Activated CD8-positive, alpha-beta memory T cell treated with anti-CD3 and anti-CD28 coated beads, Interleukin-2, amount 50 U/mL, for 1 hour (primary cell): ENCODE measurements at regions not wholly inside any gene's neighbourhood (a gene's known extent, or its start where the extent isn't known, plus 50 kb on each side); places are given as distances from the start of the nearest gene placed in this dataset.

Experiments used
- DNase-seq: peaks from one replicate; pipeline ENCODE4 v3.0.0-alpha.2; 2020; ENCODE audit errors: extremely low read depth

GRCh38 chr4:101593666-101594065, 196.9 kb upstream of the BANK1 start:
- DNase-seq: no peak

GRCh38 chr4:101584306-101584705, 206.2 kb upstream of the BANK1 start:
- DNase-seq: no peak

GRCh38 chr4:101563126-101563525, 215.8 kb upstream of the PPP3CA start:
- DNase-seq: no peak

GRCh38 chr4:101556842-101557241, 209.5 kb upstream of the PPP3CA start:
- DNase-seq: no peak

GRCh38 chr4:101555341-101555880, 208.1 kb upstream of the PPP3CA start:
- DNase-seq: no peak

- no peak for DNase-seq
Measured at GRCh38 chr4:101540336-101540735, 193.0 kb upstream of the PPP3CA start.

- no peak for DNase-seq
Measured at GRCh38 chr4:101528526-101528925, 181.2 kb upstream of the PPP3CA start.

GRCh38 chr4:101527188-101527587, 179.9 kb upstream of the PPP3CA start:
- DNase-seq: peak; percentile 27

- DNase-seq: no peak
Measured at GRCh38 chr4:101515566-101515965, 168.2 kb upstream of the PPP3CA start.

- DNase-seq: no peak
Measured at GRCh38 chr4:101515099-101515498, 167.8 kb upstream of the PPP3CA start.

- no peak for DNase-seq
Measured at GRCh38 chr4:101512416-101512815, 165.1 kb upstream of the PPP3CA start.

- no peak for DNase-seq
Measured at GRCh38 chr4:101501421-101501820, 154.1 kb upstream of the PPP3CA start.

GRCh38 chr4:101500742-101501141, 153.4 kb upstream of the PPP3CA start:
- DNase-seq: no peak

- no peak for DNase-seq
Measured at GRCh38 chr4:101475246-101475645, 127.9 kb upstream of the PPP3CA start.

- DNase-seq: no peak
Measured at GRCh38 chr4:101471201-101471600, 123.9 kb upstream of the PPP3CA start.

GRCh38 chr4:101464596-101464995, 117.3 kb upstream of the PPP3CA start:
- DNase-seq: no peak

GRCh38 chr4:101458914-101459313, 111.6 kb upstream of the PPP3CA start:
- no peak for DNase-seq

- DNase-seq: no peak
Measured at GRCh38 chr4:101458473-101458872, 111.1 kb upstream of the PPP3CA start.

GRCh38 chr4:101451086-101451485, 103.8 kb upstream of the PPP3CA start:
- DNase-seq: no peak

GRCh38 chr4:101441446-101441845, 94.1 kb upstream of the PPP3CA start:
- no peak for DNase-seq

- DNase-seq: no peak
Measured at GRCh38 chr4:101439926-101440325, 92.6 kb upstream of the PPP3CA start.

- DNase-seq: no peak
Measured at GRCh38 chr4:101421386-101421785, 74.1 kb upstream of the PPP3CA start.

- no peak for DNase-seq
Measured at GRCh38 chr4:101420661-101421060, 73.3 kb upstream of the PPP3CA start.

- no peak for DNase-seq
Measured at GRCh38 chr4:101419336-101420135, 72.2 kb upstream of the PPP3CA start.
